COR-L47 (cell line): ENCODE measurements at regions not wholly inside any gene's neighbourhood (a gene's known extent, or its start where the extent isn't known, plus 50 kb on each side); places are given as distances from the start of the nearest gene placed in this dataset.
"Not testable (repeated sequence)": the region's sequence is repeated elsewhere in the genome, so short reads cannot be mapped to it uniquely, and the experiment has no call there.

ENCODE experiments used
- DNase-seq: peaks from one replicate; lab custom pipeline; 2025; lab: John Stamatoyannopoulos, UW

DNA sequence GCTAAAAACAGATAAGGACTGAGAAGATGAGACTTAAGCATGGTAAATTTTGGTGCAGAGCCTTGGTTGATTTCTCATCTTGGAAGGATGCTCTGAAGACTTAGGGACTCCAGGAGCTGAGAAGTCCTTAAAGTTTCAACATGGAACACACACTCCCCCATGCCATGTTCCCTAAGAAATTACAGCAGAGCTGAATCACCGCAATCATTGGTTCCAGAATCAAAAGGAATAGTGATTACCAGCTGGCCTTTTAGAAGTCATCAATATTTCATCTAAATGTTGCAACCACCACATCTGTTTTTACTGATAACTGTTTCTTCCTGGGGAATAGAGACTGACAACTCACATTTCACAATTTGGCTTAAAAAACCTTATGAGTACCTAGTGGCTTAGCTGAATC, 229.3 kb downstream of the MINAR1 start:
- DNase-seq: no peak

DNA sequence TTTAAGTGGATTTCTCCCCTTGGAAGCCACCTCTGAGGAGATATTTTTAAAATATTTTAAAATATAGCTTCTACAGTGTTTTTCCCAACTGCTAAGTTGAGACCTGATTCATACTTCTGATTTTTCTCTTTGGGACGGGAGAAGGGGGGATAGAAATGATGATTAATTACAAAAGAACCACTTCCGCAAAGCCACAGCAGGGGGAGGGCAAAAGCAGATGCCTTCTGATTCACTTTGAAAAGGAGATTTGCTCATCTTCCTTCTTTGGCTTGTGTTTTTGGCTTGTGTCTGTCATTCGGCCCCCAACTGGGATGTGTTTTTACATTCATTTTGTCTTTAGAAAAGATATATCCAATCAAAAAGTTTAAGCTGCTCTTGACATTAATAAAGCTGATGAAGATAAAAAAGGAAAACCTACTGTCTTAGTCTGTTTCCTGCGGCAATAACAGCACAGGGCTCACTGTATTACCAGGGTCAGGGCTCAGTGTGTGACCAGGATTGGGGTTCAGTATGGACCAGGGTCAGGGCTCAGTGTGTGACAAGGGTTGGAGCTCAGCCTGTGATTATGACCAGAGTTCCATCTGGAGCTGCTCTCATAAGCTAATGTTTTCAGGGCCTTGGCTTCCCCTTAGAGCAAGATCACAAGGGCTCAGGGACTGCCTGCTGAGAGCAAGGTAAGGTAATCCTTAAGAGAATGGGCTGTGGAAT, 223.2 kb downstream of the MTHFS start:
- no peak for DNase-seq

DNA sequence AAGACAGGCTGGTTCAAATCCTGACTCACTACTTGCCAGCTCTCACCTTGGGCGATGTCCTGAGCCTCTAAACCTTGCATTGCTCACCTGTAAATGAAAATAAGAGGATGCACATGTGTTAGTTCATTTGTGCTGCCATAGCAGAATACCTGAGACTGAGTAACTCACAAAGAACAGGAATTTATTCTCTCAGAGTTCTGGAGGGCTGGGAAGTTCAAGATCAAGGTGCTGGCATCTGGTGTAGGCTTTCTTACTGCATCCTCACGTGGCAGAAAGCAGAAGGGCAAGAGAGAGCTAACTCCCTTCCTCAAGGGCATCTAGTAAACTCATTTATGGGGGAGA, 222.7 kb downstream of the MTHFS start:
- DNase-seq: no peak

DNA sequence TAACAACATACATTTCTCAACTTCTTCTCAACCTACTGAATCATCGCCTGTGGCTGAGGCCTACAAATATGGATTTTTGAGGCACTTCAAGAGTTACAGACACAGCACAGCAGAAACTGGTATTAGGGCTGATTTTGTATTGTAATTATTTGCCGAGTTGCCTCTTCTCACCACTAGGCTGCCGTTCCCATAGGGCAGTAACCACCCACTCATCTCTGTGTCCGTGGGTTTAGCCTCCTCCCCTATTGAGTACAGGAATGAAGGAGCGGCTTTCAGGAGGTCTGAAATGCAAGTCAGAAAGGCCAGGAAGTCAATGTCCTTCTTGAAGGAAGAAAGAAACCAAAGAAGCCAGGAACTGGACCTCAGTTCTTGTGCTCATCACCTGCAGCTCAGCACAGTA, 220.8 kb downstream of the MTHFS start:
- DNase-seq: no peak

DNA sequence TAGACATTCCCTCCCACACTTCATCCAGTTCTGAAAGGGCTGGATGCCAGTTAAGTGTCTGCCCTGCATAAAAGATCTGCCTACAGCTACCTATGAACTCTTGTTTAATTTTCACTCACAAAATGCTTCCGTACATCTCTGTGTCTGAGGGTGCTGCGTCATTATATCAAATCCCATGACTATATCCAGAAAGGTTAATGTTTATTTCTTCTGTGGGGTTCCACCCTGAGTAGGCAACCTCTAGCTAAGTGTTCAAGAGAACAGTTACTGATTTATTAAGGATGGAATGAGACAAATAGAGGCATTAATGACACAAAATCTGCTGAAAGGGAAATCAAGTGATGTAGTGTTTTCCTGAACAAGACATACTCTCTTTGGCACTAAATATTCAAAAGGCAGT, 220.2 kb downstream of the MTHFS start:
- DNase-seq: no peak

DNA sequence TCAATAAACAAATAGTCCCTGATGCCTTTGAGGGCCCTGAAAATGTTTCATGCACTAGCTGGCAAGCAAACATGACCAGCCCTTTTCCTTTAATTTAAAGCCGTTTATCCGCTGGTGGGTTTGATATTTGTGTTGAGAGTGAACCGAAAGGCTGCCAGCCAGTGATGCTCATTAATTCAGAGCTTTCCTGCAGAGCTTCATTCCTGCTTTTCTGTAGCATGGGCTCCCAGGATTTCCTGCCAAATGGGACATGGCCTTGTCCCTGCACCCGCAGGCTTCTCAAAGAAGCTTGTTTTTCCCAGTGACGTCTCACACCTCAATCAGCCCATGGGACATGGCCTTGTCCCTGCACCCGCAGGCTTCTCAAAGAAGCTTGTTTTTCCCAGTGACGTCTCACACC, 219.6 kb downstream of the MTHFS start:
- DNase-seq: no peak

DNA sequence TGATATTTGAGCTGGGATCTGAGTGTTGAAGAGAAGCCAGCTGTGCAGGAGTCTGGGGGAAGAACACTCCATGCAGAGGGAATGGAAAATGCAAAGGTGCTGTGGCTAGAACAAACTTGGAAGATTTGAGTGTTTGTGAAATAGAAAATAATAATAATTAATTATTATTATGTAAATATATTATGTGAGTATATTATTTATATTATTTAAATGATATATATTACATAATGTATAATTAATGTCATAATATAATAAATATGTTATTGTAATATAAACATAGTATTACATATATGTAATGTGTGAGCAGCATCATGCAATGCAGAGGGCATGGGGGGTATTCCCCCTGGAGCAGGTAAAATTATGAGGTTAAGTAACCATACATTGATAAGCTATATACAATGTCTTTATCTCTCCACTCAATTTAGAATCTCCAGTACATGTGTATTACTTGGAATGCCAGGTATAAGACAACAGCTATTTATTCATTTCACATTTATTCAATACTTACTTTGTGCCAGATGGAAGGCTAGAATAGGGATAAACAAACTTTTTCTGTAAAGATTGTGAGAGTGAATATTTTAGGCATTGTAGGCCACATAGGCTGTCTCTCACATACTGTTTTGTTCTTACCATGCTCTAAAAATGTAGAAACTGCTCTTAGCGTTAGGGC, 218.6 kb downstream of the MTHFS start:
- DNase-seq: no peak

DNA sequence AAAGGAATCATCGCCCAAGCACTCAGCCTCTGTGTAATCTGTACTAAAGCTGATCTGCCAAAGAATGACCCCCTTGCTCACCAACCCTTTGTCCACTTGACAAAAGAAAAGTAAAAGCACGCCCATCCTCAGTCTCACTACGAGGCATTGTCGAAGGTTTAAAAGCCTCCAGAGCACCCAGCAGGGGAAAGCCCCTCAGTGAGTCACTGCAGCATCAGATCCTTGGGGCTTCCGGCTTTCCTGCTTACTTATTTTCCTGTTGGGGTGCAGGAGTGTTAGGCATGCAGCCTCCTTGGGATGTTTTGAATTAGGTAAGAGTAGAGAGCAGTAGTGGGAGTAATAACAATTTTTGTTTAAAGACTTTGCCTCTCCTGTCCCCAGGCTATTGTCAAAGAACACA, 216.1 kb downstream of the MTHFS start:
- no peak for DNase-seq

DNA sequence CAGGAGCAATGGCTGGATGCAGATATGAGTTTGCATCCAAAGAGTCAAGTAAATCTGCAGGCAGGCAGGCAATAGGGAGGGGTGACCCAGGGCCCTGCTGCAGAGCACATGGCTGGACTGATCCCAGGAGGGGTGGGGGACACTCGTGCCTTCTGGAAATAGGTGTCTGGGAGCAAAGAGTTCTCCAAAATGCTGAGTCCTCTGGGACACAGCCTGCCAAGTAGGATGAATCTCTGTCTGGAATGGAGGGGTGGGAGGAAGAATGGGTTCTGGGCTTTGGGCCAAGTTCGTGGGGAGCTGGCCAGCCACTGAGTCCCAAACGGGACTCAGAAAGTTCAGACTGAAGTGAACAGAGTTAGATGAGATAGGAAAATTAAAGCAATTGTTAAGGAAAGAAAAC, 214.5 kb downstream of the MTHFS start:
- DNase-seq: no peak

DNA sequence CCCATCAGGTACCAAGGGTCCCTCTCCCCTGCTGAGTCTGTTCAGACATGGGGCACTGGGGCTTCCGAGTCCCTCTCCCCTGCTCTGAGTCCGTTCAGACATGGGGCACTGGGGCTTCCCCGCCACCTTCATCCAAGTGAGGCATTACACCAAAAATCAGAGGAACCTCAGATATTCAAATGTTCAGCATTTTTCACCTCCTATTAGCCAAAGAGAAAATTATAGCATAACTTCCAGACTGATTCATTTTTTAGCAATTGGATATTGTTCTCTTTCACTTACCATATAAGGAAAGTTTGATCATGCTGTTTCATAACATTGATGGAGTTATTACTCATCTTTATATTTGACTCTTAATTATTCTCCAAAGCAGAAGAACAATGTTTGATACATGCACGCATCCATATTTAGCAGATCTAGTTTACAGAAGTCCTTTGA, 213.9 kb downstream of the MTHFS start:
- no peak for DNase-seq

DNA sequence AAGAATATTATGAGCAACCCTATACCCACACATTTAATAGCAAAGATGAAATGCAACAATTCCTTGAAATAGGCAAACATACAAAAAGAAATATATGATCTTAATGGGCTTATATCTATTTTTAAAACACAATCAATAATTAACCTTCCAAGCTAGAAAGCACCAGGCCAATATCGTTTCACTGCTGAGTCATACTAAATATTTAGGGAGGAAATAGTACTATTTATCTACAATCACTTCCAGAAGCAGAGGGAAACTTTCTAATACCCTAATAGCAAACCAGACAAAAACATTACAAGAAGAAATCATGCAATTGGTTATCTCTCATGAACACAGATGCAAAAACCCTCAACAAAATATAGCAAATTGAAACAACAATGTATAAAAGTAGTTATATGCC, 207.8 kb downstream of the MTHFS start:
- no peak for DNase-seq

DNA sequence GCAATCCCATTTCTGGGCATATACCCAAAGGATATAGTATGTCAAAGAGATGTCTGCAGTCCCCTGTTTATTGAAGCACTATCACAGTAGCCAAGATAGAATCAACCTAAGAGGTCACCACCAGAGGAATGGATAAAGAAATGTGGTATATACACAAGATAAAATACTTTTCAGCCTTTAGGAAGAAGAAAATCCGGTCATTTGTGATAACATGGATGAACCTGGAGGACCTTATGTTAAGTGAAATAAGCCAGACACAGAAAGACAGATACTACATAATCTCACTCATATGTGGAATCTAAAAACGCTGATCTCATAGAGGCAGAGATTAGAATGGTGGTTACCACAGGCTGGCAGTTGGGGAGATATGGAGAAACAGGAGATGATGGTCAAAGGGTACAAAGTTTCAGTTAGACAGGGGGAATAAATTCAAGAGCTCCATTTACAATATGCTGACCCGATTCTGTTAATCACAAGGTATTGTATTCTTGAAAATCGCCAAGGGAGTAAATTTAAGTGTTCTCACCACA, 195.8 kb downstream of the MTHFS start:
- DNase-seq: no peak

DNA sequence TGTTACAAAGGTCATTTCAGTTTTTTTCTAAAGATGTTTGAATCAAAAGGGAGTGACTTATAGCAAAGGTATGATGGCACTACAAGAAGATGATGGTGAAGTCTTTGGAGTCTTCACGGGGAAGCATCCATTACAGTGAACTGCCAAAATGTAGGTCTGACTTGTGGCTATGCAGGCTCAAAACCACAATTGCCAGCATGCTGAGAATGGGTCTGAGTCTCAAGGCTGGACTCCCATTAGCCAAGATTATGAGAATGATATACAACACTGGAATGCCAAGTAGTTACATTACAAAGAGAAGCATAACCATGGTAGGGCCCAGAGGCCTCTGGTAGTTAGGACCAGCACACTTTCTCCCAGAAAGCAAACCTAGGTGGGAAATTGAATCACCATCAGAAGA, 194.2 kb downstream of the MTHFS start:
- DNase-seq: no peak

DNA sequence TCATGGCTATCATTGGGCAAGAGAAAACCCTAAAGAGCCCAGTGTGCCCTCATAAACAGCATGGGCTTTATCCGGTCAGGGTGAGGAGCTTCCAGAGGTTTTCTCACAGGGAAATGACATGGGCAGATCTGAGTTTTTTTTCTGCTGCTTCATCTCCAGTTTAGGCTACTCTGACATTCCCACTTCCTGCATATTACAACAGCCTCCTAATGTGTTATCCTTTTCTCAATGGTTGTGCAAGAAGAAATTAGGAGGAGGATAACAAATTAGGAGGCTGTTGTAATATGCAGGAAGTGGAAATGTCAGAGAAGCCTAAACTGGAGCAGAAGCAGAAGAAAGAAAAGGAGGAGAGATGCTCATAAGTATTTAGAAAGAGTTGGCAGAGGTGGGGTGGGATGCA, 175.6 kb downstream of the MTHFS start:
- DNase-seq: no peak

DNA sequence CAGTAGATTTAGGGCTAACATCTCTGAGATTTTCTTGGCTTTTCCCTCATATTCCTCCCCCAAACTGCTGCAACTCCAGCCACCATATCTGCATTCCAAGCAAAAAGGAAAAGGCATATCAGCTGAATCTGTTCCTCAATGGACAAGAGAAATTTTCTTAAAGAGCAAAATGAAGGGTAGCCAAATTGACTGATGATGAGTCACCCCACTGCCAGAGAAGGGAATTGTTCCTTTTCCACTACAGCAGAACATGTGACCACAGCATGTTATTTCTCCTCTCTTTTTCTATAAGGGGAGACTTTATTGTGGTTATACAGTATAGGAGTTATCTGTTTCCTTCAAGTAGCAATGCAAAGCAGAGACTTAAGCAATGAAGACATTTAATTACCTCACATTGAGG, 172.5 kb downstream of the MTHFS start:
- DNase-seq: no peak

DNA sequence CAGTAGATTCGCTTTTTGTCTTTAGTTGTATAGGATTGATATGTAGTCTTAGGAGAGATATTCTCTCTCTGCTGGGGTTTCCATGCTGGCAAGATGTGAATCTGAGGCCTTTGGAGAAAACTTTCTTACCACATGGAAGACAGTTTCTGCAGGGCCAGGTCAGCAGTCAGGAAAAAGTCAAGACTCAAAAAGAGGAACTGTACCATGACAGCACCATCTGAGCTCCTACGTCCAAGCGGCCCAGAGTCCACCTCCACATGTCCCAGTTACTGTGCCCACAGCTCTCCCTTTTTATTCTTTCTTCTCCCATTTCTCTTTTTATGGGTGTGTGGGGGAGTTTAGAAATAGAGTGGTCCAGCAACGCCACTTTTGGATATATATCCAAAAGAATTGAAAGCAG, 172.0 kb downstream of the MTHFS start:
- DNase-seq: no peak

DNA sequence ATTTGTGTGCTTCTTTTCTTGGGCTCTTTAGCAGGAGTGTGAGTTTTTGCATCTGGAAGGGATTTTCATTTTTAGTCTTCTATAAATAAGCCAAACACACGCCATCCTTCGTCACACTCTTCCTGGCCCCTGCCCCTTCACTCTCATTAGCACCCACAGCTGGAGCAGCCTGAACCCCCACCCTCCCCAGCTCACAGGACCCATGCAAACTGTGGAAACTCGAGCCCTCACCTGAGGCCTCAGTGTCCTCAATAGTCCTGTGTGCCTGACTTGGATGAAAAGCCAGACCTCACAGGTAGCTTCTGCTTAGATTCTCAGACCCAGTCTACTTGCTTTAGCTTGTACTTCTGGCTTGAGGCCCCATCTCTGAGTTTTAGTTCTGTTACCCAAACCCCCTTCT, 167.9 kb downstream of the MTHFS start:
- no peak for DNase-seq

DNA sequence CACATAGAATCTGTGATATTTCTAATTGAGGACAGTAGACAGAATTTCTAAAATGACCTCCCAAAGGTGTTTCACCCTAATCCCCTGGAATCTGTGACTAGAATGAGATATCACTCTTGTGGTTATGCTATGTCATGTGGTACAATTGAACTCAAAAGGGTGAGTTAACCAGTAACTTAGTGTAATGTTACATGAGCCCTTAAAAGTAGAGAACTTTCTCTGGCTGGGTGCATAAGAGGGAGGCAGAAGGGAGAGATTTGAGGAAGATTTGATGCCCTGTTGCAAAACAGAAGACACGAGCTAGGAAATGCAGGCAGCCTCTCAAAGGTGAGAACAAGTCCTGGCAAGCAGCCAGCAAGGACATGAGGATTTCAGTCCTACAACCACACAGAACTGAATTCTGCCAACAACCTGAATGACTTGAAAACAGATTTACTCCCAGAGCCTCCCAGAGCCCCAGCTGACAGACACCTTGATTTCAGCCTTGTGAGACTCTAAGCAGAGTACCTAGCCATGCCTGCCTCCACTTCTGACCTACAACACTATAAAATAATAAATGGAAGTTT, 160.3 kb downstream of the MTHFS start:
- no peak for DNase-seq

DNA sequence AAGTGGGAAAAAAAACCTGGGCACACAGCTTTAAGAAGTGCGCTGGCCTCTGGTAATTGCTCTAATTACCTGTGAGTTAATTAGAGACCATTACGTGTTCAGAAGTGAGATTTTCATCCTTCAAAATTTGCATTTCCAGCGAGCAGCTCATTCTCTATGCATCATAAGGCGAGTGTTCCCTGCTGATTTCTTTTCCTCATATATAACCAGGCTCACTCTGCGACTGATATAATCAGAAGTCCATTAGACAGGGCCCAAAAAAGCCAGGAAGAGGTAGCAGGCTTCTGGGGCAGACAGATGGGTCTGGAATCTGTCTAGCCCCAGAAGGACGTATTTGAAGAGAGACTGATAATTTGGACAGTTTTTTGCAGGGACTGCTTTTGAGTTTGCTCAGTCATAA, 158.7 kb downstream of the MTHFS start:
- no peak for DNase-seq

DNA sequence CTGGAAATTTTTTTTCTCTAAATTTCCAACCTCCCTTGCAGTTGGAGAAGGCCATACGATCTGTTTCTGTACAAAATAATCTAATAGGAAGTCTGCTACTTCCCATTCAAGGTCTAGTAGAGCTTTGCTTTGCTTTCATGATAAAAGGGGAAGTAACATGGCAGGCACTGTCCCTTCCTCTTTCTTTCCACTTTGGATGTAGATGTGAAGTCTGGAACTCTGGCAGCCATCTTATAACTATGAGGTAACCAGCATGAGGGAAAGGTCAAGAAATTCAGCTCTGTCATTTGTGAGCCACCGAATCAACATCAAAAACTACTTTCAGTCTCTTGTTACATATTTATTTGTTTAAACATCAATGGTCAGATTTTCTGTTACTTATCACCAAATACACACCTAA, 156.3 kb downstream of the MTHFS start:
- DNase-seq: no peak

DNA sequence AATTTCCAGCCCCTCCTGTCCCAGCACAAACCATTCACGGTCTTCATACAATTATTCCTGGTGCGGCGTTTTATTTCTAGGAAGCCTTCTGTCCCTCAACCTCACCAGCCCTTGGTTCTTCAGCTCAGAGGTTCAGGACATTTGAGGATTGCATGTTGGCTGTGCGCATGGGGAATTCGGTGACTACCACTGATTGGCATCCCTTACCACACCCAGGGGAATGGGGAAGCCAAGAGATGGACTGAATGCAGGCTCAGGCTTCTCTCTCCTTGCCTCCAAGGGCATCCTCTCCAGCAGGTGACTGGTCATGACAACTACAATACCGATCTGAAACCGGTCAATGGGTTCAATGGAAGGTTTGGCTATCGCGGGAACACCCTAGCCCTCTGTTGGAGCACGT, 153.8 kb downstream of the MTHFS start:
- DNase-seq: no peak

DNA sequence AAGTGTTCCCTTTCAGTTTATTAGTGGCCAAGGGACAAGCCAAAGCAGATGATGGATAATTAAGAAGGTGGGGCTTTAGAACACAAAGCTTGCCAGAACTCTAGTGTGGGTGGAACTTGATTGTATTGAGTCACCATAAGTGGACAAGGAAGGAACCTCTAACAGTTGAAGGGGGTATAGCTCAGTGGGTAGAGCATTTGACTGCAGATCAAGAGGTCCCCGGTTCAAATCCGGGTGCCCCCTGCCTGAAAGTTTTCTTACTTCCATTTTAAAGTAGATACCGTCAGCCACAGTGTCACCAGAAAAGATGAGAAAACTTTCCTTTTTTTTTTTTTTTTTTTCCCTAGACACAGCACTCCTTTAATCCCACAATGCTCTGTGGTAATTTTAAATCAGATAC, 152.3 kb downstream of the MTHFS start:
- not testable (repeated sequence) for DNase-seq

DNA sequence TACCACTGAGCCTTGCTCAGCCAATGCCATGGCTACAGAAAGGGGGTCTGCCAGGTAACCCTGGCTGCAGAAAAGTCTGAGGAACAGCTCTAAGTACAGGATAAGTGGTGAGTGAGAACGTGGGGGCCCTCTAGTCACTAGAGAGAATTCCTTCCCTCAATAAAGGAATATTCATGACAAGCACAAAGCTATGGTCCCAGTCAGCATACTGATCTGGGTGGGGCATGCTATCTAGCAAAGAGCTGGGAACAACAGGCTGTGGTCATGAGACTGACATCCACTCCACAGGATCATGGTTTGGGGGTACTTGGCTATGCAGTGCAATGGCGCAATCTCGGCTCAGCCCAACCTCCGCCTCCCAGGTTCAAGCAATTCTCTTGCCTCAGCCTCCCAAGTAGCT, 140.4 kb downstream of the MTHFS start:
- no peak for DNase-seq

DNA sequence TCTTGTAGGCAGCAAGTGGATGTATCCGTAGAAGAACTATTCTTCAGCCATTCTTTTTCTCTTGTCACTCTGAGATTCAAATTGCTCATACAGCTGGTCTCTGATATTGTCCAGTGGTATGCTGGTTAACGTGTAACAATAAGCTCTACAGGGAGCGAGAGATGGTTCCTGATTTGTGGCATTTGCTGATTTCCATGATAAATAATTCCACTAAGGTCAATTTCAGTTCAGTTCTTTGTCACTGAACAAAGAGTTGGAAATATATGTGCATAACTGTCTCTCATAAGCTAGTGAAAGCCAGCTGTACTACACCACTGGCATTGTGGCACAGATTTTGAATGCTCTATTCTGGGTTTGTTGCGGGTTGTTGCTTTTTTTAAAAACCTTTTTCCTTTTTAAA, 131.7 kb downstream of the MTHFS start:
- no peak for DNase-seq
